Hematopoietic multipotent progenitor cell treated with erythropoietin and hydrocortisone succinate and interleukin-3 and kit ligand, for 15 days (in vitro differentiated cells): ENCODE measurements at regions not wholly inside any gene's neighbourhood (a gene's known extent, or its start where the extent isn't known, plus 50 kb on each side); places are given as distances from the start of the nearest gene placed in this dataset.

Experiments used
- DNase-seq: peaks from one replicate; pipeline ENCODE4 v3.0.0-alpha.2; 2015; ENCODE audit warnings: low spot score

DNA sequence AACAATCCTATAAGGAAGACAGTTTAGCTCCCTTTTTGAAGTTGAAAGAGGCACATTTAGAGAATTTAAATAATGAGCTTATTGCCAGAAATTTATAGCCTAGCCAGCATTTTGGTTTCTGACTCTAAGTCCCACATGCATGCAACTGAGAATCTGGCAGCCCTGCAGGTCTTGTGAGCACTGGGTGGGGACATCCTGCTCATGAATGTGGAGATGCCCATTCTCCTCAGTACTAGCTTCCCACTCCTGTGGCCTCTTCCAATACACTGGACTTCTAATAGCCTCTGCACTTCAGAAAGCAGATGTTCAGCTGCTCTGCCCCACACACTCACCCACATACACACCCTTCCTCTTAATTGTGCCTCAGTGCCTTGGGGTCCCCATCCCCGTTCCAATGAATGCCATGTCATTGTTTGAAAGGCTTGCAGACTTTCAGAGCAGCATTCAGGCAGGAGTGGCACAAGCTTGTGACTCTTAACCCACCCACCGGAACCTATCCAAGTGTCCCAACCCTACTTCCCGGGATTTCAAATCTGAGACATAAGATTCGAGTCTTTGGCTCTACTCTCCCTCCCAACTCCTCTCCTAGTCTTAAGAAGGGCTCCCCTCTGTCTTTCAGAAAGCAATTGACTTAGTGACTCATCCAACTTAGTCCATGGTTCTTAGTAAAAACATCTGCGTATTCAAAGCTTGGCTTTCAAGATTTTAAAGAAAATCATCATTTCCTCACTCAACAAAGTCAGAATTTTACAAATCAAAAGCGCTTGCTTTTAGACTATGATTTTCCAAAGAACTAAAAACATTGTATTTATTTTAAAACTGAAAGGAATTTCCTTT is 80.0 kb upstream of the FREM2 start:
- DNase-seq, result no peak

DNA sequence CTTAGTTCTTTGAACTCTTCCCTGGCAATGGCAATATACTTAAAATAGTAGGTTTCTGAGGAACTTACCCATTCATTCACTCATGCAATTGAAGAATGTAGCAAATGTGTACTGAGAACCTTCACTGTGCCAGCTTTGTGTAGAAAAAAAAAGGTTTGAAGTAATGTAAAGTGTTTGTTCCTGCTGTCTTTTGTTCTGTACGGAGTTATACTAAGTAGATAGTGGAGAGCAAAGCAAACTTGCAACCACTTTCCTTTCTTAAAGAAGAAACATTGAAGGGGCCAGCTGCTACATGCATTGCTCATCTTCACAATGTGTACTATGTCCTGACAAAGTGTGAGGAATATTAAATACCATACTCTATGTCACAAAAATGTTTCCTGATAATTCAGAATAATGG is 68.9 kb upstream of the FREM2 start:
- no peak for DNase-seq

DNA sequence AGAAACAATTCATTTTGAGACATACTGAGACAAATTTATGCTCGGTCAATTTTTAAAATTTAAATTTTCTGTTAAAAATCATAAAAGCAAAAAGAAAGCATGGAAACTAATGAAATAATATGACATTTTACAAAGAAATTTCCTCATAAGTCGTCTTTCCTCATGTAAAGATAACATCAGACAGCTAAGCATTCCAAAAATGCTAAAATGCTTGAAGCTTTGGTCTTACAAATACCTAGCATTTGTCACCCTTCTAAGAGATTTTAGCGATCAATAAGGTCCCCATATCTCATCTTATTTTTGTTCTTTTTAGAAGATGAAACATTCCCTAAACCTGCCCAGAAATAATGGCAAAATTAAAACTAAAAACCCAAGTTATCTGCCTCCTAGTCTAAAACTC is 68.5 kb upstream of the FREM2 start:
- DNase-seq, result no peak

DNA sequence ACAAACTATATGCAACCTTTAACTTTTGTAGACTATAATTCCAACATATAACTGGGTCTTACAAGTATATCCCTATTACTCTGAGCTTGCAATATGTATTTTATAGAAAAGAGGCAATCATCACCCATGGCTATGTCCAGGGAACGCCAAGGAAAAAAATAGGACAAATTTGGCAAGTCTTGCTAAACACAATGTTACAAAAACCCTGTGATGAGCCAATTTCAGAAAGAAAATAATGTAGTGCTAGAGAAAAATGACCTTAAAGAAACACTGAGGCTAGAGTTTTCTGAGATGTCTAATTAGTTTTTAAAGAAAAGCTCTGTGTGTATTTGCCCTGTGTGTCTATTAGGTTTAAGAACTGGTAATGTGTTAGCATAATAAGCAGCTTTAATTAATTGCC is 68.0 kb upstream of the FREM2 start:
- DNase-seq, result no peak

DNA sequence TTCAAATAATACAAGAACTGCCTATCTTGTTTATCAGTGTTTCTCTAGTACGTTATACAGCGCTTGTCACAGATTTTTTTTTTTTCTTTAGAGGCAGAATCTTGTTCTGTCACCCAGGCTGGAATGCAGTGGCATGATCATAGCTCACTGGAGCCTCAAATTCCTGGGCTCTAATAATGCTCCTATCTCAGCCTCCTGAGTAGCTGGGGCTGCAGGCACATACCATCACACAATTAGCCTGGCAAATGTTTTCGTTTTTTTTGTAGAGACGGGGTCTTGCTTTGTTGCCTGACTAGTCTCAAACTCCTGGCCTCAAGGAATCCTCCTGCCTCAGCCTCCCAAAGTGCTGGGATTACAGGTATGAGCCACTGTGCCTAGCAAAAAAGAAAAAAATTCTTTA is 66.0 kb upstream of the FREM2 start:
- no peak for DNase-seq

DNA sequence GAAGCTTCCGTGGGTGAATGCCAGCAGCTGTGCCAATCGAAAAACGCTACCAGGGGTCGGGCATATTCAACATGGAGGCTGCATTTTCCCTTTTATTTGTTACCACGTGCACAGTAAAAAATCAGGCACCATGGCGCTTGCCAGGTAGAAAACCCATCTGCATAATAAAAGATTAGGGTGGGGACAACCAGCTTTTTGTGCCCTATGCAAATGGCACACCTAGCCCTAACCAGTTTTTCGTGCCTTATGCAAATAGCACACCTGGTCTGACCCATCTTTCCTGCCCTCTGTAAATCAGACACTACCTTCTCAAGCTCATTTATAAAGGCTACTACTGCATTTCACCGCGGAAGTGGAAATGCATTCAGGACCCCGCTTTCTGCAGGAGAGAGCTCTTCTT is 62.1 kb upstream of the FREM2 start:
- no peak for DNase-seq

DNA sequence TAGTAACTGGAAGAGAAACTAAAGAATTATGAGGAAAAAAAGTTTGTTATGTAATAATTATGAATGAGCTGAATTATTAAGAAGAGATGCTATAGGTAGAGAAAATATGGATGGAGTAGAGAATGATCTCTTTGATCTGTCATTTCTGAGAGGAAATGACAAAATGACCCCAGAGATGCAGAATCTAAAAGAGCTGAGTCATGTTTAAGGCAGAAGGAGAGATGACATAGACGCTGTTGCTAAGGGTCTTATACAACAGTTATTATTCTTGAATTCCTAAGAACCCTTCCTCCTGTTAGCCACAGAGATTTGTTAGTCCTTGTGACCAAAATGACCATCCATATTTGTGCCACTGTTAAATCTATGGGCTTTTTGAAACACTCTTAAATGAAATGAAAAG is 58.3 kb upstream of the FREM2 start:
- no peak for DNase-seq

DNA sequence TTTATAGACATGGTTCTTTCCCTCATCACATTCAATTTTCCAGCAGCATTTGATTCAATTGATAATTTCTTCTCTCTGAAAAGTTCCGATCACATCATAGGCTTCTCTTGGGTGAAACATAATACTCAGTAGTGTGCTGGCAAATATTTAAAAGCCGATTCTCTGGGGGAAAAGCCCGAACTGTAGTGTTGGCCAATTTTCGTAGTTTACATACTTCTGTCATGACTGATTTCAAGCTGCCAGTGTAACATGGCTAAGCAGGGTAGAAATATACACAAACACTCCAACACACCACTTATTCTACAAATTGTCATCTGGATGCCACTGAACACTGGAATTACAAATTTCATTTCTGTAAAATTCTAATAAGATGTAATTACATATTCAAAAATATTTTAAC is 56.1 kb upstream of the FREM2 start:
- DNase-seq, result no peak

DNA sequence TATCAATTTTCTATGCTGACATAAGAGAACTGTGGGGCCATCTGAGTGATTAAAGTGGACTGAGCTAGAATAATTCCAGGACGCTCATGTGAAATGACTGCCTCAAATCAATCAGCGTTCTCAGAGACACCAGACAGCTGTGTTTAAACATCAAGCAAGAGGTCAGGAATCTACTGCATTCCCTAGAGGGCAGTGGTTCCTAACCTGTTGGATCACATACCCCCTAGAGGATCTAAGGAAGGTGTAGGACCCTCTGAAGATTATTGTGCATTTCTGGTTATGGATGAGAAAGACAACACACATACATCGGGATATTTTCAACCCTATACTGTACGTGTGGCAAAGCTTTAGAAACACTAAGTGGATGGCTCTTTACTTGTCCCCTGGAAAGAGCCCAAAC is 51.8 kb upstream of the FREM2 start:
- DNase-seq, result no peak

DNA sequence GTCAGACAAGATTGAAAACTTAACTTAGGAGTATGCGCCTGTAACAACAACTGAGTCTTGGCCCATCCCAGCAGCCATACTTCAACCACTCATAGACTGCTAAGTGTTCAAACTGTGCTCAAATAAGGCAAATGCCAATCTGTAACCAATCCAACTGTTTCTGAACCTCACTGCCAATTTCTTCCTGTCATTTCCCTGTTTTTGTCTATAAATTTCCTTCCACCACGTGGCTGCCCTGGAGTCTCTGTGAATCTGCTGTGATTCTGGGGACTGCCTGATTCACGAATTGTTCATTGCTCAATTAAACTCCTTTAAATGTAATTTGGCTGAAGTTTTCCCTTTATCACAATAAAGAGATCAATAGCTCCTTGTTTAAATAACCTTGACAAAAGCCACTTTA is 50.8 kb upstream of the FREM2 start:
- no peak for DNase-seq

DNA sequence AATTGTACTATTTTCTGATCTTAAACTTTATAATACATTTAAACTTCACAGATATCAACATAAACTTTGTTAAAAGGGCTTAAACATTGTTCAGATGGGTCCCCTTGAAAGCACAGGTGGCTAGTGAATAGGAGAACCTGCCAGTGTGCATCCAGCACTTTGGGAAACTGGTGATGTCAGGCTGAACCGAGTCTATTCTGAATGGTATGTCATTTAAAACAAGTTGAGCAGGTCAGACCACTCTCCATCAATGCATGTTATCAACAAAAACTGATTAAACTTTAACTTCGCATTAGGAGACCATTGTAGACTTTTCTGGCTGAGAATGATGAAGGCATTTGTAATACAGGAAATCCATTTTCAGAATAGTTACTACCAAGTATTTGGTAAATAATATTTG is 50.1 kb upstream of the FREM2 start:
- no peak for DNase-seq
